SK-N-SH (cell line): ENCODE measurements at regions not wholly inside any gene's neighbourhood (a gene's known extent, or its start where the extent isn't known, plus 50 kb on each side); places are given as distances from the start of the nearest gene placed in this dataset.

Experiments
- CTCF ChIA-PET: fragments of 300-600, 350-600 bp; formaldehyde crosslinking; extraction: SDS; loops from one replicate; lab custom pipeline; 2021; lab: Yijun Ruan, JAX
- POLR2A ChIA-PET: fragments of 350-600 bp; sonication (Branson Sonifier 250); formaldehyde crosslinking; extraction: SDS; loops from one replicate; lab custom pipeline; 2020; ENCODE audit warnings: antibody characterized with exemption, inconsistent platforms; lab: Yijun Ruan, JAX
- DNase-seq: peaks from one replicate; pipeline ENCODE4 v3.0.0; 2012
- H2AFZ ChIP-seq: fragments of 200-600 bp; sonication (generic); 2 replicates; pipeline ENCODE4 v1.8.1; 2016; ENCODE audit warnings: antibody characterized with exemption, mild to moderate bottlenecking, low read depth
- H3F3A ChIP-seq: fragments of 200-600 bp; sonication (generic); replicated peaks from 2 replicates; pipeline ENCODE3; 2016; ENCODE audit warnings: antibody characterized with exemption, mild to moderate bottlenecking; ENCODE audit not compliant: insufficient read depth
- H3K27ac ChIP-seq, 2 experiments: fragments of 200-500 bp in 1 of 2; fragments of 200-600 bp in 1 of 2; sonication (Bioruptor generic) in 1 of 2; sonication (generic), shearing (Covaris generic) in 1 of 2; 2 replicates each; pipeline versions ENCODE4 v1.5.1 to v1.6.1; 2014 to 2016; ENCODE audit warnings: low read depth in 2 of 2, inconsistent platforms in 1 of 2, low read length in 1 of 2, mild to moderate bottlenecking in 1 of 2, mixed read lengths in 1 of 2
- H3K27me3 ChIP-seq: fragments of 200-600 bp; sonication (generic), shearing (Covaris generic); 2 replicates; pipeline ENCODE4 v1.6.1; 2016; ENCODE audit warnings: mixed run types; ENCODE audit not compliant: insufficient read depth
- H3K36me3 ChIP-seq, 2 experiments: fragments of 200-500 bp in 1 of 2; fragments of 200-600 bp in 1 of 2; sonication (Bioruptor generic) in 1 of 2; sonication (generic) in 1 of 2; replicated peaks in 1 of 2; 2 replicates each; pipeline versions ENCODE3 to v1.5.1; 2014 to 2016; ENCODE audit warnings: low read length in 1 of 2, mild to moderate bottlenecking in 1 of 2; ENCODE audit not compliant: insufficient read depth in 2 of 2, control insufficient read depth in 1 of 2
- H3K4me1 ChIP-seq, 2 experiments: fragments of 200-500 bp in 1 of 2; fragments of 200-600 bp in 1 of 2; sonication (Bioruptor generic) in 1 of 2; sonication (generic), shearing (Covaris generic) in 1 of 2; 2 replicates each; pipeline versions ENCODE4 v1.5.1 to v1.6.1; 2014 to 2016; ENCODE audit warnings: low read depth in 1 of 2, low read length in 1 of 2, mixed run types in 1 of 2; ENCODE audit not compliant: insufficient read depth in 2 of 2, control insufficient read depth in 1 of 2
- H3K4me2 ChIP-seq: fragments of 200-600 bp; sonication (generic), shearing (Covaris generic); 2 replicates; pipeline ENCODE4 v1.6.1; 2017; ENCODE audit warnings: mixed run types
- H3K4me3 ChIP-seq, 2 experiments: fragments of 200-500 bp in 1 of 2; fragments of 200-600 bp in 1 of 2; sonication (Bioruptor generic) in 1 of 2; sonication (generic), shearing (Covaris generic) in 1 of 2; 2 replicates each; pipeline versions ENCODE4 v1.5.1 to v1.8.1; 2014 to 2016; ENCODE audit warnings: low read depth in 2 of 2, inconsistent platforms in 1 of 2, low read length in 1 of 2, mild to moderate bottlenecking in 1 of 2, mixed read lengths in 1 of 2, moderate library complexity in 1 of 2
- H3K79me2 ChIP-seq: fragments of 200-600 bp; sonication (generic); 2 replicates; pipeline ENCODE4 v1.8.1; 2017; ENCODE audit warnings: mild to moderate bottlenecking; ENCODE audit not compliant: insufficient read depth
- H3K9ac ChIP-seq: fragments of 200-600 bp; sonication (generic); 2 replicates; pipeline ENCODE4 v1.6.1; 2017; ENCODE audit warnings: mixed run types
- H3K9me2 ChIP-seq: fragments of 200-600 bp; sonication (generic); 2 replicates; pipeline ENCODE4 v1.6.1; 2017; ENCODE audit warnings: mixed run types
- H3K9me3 ChIP-seq: fragments of 200-600 bp; sonication (generic); 2 replicates; pipeline ENCODE4 v1.6.1; 2017; ENCODE audit warnings: mixed run types, mild to moderate bottlenecking, moderate library complexity
- H4K20me1 ChIP-seq: fragments of 200-600 bp; sonication (generic); 2 replicates; pipeline ENCODE4 v1.6.1; 2017; ENCODE audit warnings: mild to moderate bottlenecking, mixed run types; ENCODE audit not compliant: insufficient read depth
- CHD2 ChIP-seq: fragments of 150-350 bp; IDR thresholded peaks from 2 replicates; pipeline ENCODE4 v1.6.1; 2018; ENCODE audit warnings: low read length; ENCODE audit not compliant: partially characterized antibody
- EP300 ChIP-seq, 2 experiments: IDR thresholded peaks; 2 replicates each; pipeline versions ENCODE4 v1.4.0 to v1.6.1; 2012; ENCODE audit warnings: borderline replicate concordance in 1 of 2, low read depth in 1 of 2, low read length in 1 of 2
- EZH2phosphoT487 ChIP-seq: fragments of 200-600 bp; sonication (generic); IDR thresholded peaks from 2 replicates; pipeline ENCODE4 v1.6.1; 2017; ENCODE audit warnings: low read depth, mixed run types, mild to moderate bottlenecking, antibody characterized with exemption, moderate library complexity, borderline replicate concordance
- FOXJ3 ChIP-seq: sonication (generic); formaldehyde crosslinking; IDR thresholded peaks from 2 replicates; pipeline ENCODE4 v1.5.1; 2020; ENCODE audit warnings: mild to moderate bottlenecking, missing genetic modification reagents
- JUND ChIP-seq: IDR thresholded peaks from 2 replicates; pipeline ENCODE4 v1.4.0; 2012
- NFIC ChIP-seq: IDR thresholded peaks from 2 replicates; pipeline ENCODE4 v1.4.0; 2012; ENCODE audit warnings: borderline replicate concordance
- NRF1 ChIP-seq: IDR thresholded peaks from 2 replicates; pipeline ENCODE4 v1.6.1; 2012; ENCODE audit warnings: low read depth, mild to moderate bottlenecking, low read length
- PBX3 ChIP-seq: IDR thresholded peaks from 2 replicates; pipeline ENCODE4; 2012
- RCOR1 ChIP-seq: fragments of 150-350 bp; IDR thresholded peaks from 2 replicates; pipeline ENCODE4 v1.6.1; 2017; ENCODE audit warnings: antibody characterized with exemption, low read length
- RFX5 ChIP-seq: IDR thresholded peaks from 2 replicates; pipeline ENCODE4 v1.6.1; 2012; ENCODE audit warnings: mild to moderate bottlenecking, improper control_type of control experiment, low read length
- SIN3A ChIP-seq: IDR thresholded peaks from 2 replicates; pipeline ENCODE4 v1.6.1; 2012; ENCODE audit warnings: low read depth, mild to moderate bottlenecking, low read length, moderate library complexity, borderline replicate concordance
- SMC3 ChIP-seq: IDR thresholded peaks from 2 replicates; pipeline ENCODE4 v1.6.1; 2012; ENCODE audit warnings: low read depth, low read length, improper control_type of control experiment
- TAF1 ChIP-seq: IDR thresholded peaks from 2 replicates; pipeline ENCODE4 v1.6.1; 2012; ENCODE audit warnings: low read depth, mild to moderate bottlenecking, low read length, moderate library complexity, borderline replicate concordance
- TCF12 ChIP-seq: IDR thresholded peaks from 2 replicates; pipeline ENCODE4 v1.4.0; 2012
- USF1 ChIP-seq: IDR thresholded peaks from 2 replicates; pipeline ENCODE4 v1.4.0; 2012; ENCODE audit warnings: low read depth, borderline replicate concordance
- ZBTB33 ChIP-seq: IDR thresholded peaks from 2 replicates; pipeline ENCODE4 v1.4.0; 2012; ENCODE audit warnings: low read depth, borderline replicate concordance
- WGBS: methylation state at CpG from one replicate; pipeline ENCODE4 v1.1.6; 2017; ENCODE audit warnings: low lambda C conversion rate; 5-methylcytosine and 5-hydroxymethylcytosine counted together
- TF ChIP-seq, protein P1 (sequence below): IDR thresholded peaks from 2 replicates; pipeline ENCODE4 v1.6.1; 2012; ENCODE audit warnings: mild to moderate bottlenecking, low read depth, low read length, moderate library complexity

DNA sequence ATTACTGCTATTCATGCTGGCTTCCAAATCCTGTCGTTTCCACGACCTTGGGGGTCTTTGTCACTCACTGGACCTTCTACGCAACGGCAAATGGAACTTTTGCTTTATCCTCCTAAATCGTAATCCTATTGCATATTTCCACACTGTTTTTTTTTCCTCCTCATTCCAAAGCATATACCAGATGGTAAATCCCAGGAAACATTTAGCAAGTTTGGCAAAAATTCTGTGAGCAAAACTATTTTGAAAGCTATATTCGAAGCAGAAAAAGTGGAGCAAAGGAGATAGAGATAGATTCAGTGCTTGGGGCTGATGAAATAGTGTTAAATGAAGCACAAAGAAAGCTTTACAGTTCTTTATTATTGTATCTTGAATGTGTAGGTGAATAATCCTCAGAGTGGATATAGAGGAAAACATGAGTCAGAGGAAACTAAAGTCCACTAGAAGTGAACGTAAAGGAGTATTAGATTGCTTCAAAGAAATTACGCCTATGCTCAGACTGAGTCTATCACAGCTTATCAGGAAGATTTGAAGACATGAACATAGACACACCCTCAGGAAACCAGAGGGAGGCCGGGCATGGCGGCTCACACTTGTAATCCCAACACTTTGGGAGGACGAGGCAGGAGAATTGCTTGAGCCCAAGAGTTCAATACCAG, 50.2 kb upstream of the FAM9A start:
- no peak overlapping the region for H3K27ac ChIP-seq
- WGBS = 24% methylated on average over 11 of the region's 11 CpGs
- CTCF ChIA-PET = no interaction called here

More for the DNA sequence above, 50.2 kb upstream of the FAM9A start:
- Histone ChIP-seq H3K9ac (no peak overlapping the region), H3K4me3 (no peak overlapping the region), H3K27me3 (no peaks in the 10 kb centered on the region), H3K9me3 (no peaks in the 10 kb centered on the region), H3K79me2 (no peaks in the 10 kb centered on the region), H3K4me1 (no peaks in the 10 kb centered on the region), H4K20me1 (no peaks in the 10 kb centered on the region), H3K4me2 (no peak overlapping the region), H3K9me2 (no peaks in the 10 kb centered on the region), H3K36me3 (no peaks in the 10 kb centered on the region), H3F3A (no peaks in the 10 kb centered on the region), H2AFZ (no peak overlapping the region)
- POLR2A ChIA-PET = no interaction called here
- DNase-seq = no peak
- TF ChIP-seq RCOR1 (no peak), USF1 (no peak), ZBTB33 (no peak), PBX3 (no peak), JUND (no peak), RFX5 (no peak), EP300 (IDR thresholded peaks at IDR 0.05; ENCODE audit: borderline replicate concordance in 1 of 2, low read depth in 1 of 2, low read length in 1 of 2) (no peak), SMC3 (no peak), SIN3A (no peak), FOXJ3 (CRISPR knock-in tag) (no peak), TCF12 (no peak), TAF1 (no peak), NFIC (no peak), EZH2phosphoT487 (no peak), NRF1 (no peak), CHD2 (no peak)
- TF ChIP-seq, protein P1, sequence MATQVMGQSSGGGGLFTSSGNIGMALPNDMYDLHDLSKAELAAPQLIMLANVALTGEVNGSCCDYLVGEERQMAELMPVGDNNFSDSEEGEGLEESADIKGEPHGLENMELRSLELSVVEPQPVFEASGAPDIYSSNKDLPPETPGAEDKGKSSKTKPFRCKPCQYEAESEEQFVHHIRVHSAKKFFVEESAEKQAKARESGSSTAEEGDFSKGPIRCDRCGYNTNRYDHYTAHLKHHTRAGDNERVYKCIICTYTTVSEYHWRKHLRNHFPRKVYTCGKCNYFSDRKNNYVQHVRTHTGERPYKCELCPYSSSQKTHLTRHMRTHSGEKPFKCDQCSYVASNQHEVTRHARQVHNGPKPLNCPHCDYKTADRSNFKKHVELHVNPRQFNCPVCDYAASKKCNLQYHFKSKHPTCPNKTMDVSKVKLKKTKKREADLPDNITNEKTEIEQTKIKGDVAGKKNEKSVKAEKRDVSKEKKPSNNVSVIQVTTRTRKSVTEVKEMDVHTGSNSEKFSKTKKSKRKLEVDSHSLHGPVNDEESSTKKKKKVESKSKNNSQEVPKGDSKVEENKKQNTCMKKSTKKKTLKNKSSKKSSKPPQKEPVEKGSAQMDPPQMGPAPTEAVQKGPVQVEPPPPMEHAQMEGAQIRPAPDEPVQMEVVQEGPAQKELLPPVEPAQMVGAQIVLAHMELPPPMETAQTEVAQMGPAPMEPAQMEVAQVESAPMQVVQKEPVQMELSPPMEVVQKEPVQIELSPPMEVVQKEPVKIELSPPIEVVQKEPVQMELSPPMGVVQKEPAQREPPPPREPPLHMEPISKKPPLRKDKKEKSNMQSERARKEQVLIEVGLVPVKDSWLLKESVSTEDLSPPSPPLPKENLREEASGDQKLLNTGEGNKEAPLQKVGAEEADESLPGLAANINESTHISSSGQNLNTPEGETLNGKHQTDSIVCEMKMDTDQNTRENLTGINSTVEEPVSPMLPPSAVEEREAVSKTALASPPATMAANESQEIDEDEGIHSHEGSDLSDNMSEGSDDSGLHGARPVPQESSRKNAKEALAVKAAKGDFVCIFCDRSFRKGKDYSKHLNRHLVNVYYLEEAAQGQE = no peak
